HFF-Myc (cell line): ENCODE measurements at regions not wholly inside any gene's neighbourhood (a gene's known extent, or its start where the extent isn't known, plus 50 kb on each side); places are given as distances from the start of the nearest gene placed in this dataset.
A peak's percentile ranks its signal among the peaks of the same experiment; 100 is the strongest.

ENCODE experiments used
- DNase-seq: peaks from one replicate; pipeline ENCODE4 v3.0.0-alpha.2; 2011; ENCODE audit warnings: low read depth; ENCODE audit errors: extremely low read depth
- H3K4me3 ChIP-seq: replicated peaks from 2 replicates; pipeline ENCODE4 v1.5.1; 2011; ENCODE audit warnings: low read depth, mild to moderate bottlenecking, control low read depth, low read length
- TF ChIP-seq, protein P1 (sequence below): IDR thresholded peaks from 2 replicates; pipeline ENCODE4 v1.5.1; 2012; ENCODE audit warnings: mild to moderate bottlenecking, low read depth, low read length, control low read depth; ENCODE audit errors: missing control alignments

DNA sequence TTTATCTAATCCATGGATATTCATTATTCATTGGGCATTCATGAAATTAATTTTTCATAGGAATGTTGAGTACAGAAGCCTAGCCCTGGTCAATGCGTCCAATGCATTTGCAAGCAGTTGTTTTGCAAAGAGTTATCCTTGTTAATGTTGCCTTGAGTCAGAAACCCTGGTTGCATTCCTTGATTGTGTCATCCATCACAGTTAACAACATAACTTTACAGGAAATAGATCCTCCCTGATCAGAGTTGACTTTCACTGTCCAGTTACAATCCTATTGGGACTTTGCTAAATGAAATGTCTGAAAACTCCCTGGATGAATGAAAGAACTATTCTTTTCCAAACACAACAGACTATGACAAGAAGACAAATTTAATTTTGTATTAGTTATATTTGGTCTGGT, 924.3 kb upstream of the SLIT2 start:
- DNase-seq: no peak
- no peak overlapping the region for H3K4me3 ChIP-seq
- TF ChIP-seq, protein P1, sequence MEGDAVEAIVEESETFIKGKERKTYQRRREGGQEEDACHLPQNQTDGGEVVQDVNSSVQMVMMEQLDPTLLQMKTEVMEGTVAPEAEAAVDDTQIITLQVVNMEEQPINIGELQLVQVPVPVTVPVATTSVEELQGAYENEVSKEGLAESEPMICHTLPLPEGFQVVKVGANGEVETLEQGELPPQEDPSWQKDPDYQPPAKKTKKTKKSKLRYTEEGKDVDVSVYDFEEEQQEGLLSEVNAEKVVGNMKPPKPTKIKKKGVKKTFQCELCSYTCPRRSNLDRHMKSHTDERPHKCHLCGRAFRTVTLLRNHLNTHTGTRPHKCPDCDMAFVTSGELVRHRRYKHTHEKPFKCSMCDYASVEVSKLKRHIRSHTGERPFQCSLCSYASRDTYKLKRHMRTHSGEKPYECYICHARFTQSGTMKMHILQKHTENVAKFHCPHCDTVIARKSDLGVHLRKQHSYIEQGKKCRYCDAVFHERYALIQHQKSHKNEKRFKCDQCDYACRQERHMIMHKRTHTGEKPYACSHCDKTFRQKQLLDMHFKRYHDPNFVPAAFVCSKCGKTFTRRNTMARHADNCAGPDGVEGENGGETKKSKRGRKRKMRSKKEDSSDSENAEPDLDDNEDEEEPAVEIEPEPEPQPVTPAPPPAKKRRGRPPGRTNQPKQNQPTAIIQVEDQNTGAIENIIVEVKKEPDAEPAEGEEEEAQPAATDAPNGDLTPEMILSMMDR: no peak

DNA sequence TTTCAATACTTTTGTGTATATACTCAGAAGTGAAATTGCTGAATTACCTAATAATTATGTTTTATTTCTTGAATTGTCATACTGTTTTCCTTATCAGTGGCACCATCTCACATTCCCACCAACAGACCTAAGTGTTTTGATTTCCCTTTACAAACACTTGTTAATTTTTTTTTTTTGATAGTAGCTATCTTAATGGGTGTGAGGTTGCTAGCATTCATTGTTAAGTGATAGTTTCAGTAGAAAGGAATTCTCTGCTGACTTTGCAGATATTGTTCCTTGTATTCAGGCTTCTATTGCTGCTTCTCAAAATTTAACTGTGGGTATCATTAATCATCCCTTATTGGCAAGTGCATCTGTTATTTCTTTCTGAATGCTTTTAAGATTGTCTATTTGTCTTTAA, 927.5 kb upstream of the SLIT2 start:
- no peak for DNase-seq
- no peak overlapping the region for H3K4me3 ChIP-seq
- TF ChIP-seq, protein P1: no peak

DNA sequence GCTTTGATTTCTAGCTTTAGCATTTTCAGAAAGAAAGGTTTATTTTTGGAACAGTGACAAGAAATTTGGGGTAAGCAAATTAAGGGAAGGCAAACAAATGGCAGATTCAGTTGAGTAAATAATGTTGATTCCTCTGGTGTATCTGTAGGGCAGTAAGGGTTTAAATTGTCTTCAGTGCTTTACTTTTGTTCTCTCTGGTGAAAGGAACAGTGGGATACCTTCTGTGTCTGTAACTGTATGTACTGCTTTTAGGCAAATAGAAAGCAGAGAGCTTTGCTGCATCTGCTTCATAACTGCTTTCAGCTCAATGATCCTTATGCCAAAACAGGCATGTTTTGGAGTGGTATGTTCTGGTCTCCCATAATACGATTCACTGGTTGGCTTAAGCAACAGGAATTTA, 932.1 kb upstream of the SLIT2 start:
- no peak for DNase-seq
- TF ChIP-seq, protein P1: no peak

DNA sequence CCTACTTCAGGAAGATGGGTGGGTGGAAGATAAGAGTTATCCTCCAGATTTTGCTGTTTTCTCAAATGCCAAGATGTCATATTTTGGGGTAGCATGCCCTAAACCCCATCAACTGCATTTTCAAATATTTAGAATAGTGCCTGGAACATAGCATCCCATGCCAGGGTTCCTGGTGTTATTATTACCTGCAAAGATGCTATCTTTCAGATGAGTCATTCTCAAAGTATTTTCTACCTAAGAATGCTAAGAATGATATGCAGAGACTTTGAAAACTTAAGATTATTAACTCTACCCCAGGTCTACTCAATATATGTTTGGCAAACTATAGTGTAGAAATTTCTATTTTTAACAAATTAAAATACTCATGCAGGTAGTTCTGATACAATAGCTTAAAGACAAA, 934.3 kb upstream of the SLIT2 start:
- DNase-seq: no peak
- TF ChIP-seq, protein P1: no peak
- no peak overlapping the region for H3K4me3 ChIP-seq

More for the DNA sequence above, 932.1 kb upstream of the SLIT2 start:
- no peak overlapping the region for H3K4me3 ChIP-seq

DNA sequence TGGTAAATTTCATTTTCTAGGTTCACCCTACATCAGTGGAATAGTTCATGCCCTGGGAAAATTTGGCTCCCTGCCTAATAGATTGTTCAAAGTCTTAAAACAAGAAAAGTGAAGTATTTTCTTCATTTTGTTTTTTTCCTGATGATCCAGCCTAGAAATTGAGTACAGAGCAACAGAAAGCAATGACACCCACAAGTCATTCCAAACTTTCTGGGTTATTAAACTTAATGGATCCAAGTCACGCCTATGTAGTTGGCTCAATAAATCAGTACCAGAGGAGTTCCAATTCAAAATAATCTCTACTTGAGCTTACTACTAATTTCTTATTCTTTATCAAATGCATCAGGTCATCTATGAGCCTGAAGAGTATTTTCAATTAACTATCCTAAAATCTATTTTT, 937.6 kb upstream of the SLIT2 start:
- TF ChIP-seq, protein P1: no peak

DNA sequence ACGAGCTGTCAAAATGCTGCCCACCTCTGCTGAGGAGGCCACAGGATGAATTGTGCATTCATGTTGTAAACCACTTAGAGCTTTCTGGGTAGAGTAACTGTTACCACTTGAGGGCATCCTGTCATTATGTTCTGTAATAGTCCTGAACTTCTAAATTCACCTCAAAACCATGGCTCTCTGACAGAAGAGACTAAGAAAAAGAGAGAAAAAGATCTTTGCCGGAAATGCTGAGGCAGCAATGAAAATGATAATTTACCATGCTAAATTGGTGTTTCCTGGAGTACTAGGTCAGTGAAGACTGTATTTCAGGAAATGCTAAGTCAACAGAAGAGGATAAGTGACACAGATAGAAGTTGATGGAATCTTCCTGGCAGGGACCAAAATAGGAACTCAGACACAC, 942.3 kb upstream of the SLIT2 start:
- no peak overlapping the region for H3K4me3 ChIP-seq
- TF ChIP-seq, protein P1: peak; percentile 33
- peak; percentile 37 for DNase-seq

More for the DNA sequence above, 937.6 kb upstream of the SLIT2 start:
- no peak overlapping the region for H3K4me3 ChIP-seq
- no peak for DNase-seq

DNA sequence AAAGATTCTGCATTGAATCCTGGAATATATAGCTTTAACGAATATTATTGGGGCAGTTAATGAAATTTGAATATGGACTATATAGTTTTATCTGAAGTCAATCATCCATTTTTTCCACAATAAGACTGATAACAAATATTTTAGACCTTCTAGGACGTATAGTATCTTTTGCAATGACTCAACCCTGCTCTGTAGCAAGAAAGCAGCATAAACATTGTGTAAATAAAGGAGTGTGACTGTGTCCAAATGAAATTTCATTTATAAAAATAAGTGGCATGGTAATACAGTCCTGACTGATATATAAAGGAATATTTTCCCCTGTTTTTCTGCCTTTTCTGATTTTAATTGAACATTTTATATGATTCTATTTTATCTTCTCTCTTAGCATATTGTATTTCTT, 947.7 kb upstream of the SLIT2 start:
- TF ChIP-seq, protein P1: no peak
- no peak overlapping the region for H3K4me3 ChIP-seq
- no peak for DNase-seq
